SH-SY5Y (cell line): ENCODE measurements at regions not wholly inside any gene's neighbourhood (a gene's known extent, or its start where the extent isn't known, plus 50 kb on each side); places are given as distances from the start of the nearest gene placed in this dataset.

Experiments used
- GATA2 ChIP-seq: IDR thresholded peaks from 2 replicates; pipeline ENCODE4 v1.6.1; 2011; ENCODE audit warnings: mild to moderate bottlenecking, low read depth, low read length
- GATA3 ChIP-seq: IDR thresholded peaks from 2 replicates; pipeline ENCODE4 v1.6.1; 2011; ENCODE audit warnings: low read depth, mild to moderate bottlenecking, low read length, moderate library complexity

DNA sequence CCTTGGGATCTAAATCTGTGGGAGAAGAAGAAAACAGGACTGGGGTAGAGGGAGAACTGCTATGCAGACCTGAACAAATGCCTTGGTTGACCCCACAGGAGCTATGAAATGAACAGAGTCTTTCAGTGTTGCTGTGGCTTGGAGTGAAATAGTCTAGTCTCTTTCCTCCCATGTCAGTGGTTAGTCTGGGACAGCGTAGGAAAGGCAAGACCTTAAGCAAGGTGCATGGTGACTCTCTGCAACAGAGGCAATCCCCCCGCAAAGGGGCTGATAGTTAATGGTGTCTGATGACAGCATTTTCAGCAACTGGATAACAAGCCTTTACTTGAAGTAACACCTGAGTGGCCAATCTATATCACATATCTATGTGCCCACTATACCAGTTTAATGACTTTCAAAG, 62.3 kb downstream of the ARL4A start:
- TF ChIP-seq GATA3 (no peak), GATA2 (no peak)
